ENCODE measurements at regions not wholly inside any gene's neighbourhood (a gene's known extent, or its start where the extent isn't known, plus 50 kb on each side); places are given as distances from the start of the nearest gene placed in this dataset.

- TF ChIP-seq CTCF (IDR thresholded peaks at IDR 0.05) (no peak), POLR2A (IDR thresholded peaks at IDR 0.05) (no peak), POLR2AphosphoS5 (IDR thresholded peaks at IDR 0.05) (no peak)
Observed at GRCh38 chr9:1890201-1890600, 124.9 kb upstream of the SMARCA2 start.

Data from stomach (tissue), 4 donors.